ENCODE measurements at regions not wholly inside any gene's neighbourhood (a gene's known extent, or its start where the extent isn't known, plus 50 kb on each side); places are given as distances from the start of the nearest gene placed in this dataset.

DNA sequence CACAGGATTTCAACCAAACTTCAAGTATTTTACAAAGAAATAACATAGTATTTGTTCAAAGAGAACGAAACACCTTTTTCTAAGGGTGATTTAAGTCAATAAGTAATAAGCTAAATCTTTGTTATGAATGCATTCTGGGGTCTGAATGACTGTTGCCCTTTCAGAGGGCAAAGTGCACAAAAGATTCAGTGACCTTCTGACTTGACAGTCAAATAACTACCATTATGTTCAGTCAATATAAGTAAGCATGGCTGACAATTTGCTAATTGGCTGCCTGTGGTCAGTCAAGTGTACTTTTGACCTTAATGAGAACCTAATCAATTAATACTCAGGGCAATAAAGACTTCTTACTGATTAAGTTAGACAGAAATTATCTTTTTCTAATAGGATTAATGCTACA is 133.1 kb upstream of the NANOGP8 start:
- TF ChIP-seq, protein P1, sequence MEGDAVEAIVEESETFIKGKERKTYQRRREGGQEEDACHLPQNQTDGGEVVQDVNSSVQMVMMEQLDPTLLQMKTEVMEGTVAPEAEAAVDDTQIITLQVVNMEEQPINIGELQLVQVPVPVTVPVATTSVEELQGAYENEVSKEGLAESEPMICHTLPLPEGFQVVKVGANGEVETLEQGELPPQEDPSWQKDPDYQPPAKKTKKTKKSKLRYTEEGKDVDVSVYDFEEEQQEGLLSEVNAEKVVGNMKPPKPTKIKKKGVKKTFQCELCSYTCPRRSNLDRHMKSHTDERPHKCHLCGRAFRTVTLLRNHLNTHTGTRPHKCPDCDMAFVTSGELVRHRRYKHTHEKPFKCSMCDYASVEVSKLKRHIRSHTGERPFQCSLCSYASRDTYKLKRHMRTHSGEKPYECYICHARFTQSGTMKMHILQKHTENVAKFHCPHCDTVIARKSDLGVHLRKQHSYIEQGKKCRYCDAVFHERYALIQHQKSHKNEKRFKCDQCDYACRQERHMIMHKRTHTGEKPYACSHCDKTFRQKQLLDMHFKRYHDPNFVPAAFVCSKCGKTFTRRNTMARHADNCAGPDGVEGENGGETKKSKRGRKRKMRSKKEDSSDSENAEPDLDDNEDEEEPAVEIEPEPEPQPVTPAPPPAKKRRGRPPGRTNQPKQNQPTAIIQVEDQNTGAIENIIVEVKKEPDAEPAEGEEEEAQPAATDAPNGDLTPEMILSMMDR (IDR thresholded peaks at IDR 0.05; ENCODE audit: insufficient read depth, low read depth, low read length) = no peak
- no peak for TF ChIP-seq EZH2 (IDR thresholded peaks at IDR 0.05; ENCODE audit: insufficient read depth, low read length)
